ENCODE measurements at regions not wholly inside any gene's neighbourhood (a gene's known extent, or its start where the extent isn't known, plus 50 kb on each side); places are given as distances from the start of the nearest gene placed in this dataset.

GRCh38 chr5:61901997-61902396 is 404.0 kb upstream of the KIF2A start:
- H4K8ac ChIP-seq (ENCODE audit: low read depth, low read length), result no peak overlapping the region
- H3K36me3 ChIP-seq (replicated peaks in 1 of 2; ENCODE audit: control insufficient read depth in 2 of 2, insufficient read depth in 2 of 2, low read length in 2 of 2), result no peaks in the 10 kb centered on the region
- DNase-seq (ENCODE audit: low spot score), result no peak
- H3K4ac ChIP-seq (ENCODE audit: low read length), result no peak overlapping the region
- no peak overlapping the region for H2BK12ac ChIP-seq (ENCODE audit: low read length)
- no peak overlapping the region for H2BK15ac ChIP-seq (ENCODE audit: low read length)
- H2AK5ac ChIP-seq (ENCODE audit: low read depth, low read length), result no peak overlapping the region
- no peaks in the 10 kb centered on the region for H3K4me1 ChIP-seq (ENCODE audit: control insufficient read depth in 2 of 2, insufficient read depth in 1 of 2, low read depth in 1 of 2, low read length in 2 of 2)
- no peak overlapping the region for H3K14ac ChIP-seq (ENCODE audit: low read length)
- no CpG with 5 or more reads among the region's 5 CpGs for WGBS, 2 donors (ENCODE audit: extremely low coverage in 2 of 2, insufficient read length in 2 of 2, insufficient replicate concordance in 1 of 2)
- H3K79me1 ChIP-seq (ENCODE audit: low read depth, low read length), result no peaks in the 10 kb centered on the region
- no peak overlapping the region for H3K23ac ChIP-seq (ENCODE audit: low read depth, low read length, poor library complexity)
- H3K27ac ChIP-seq (replicated peaks; ENCODE audit: low read length), result no peak overlapping the region
- H3K4me3 ChIP-seq (ENCODE audit: low read length in 2 of 2), result no peak overlapping the region
- no peak overlapping the region for H2AFZ ChIP-seq (ENCODE audit: low read length)
- H3K9ac ChIP-seq (ENCODE audit: low read depth, low read length, poor library complexity), result no peak overlapping the region
- H4K91ac ChIP-seq (ENCODE audit: low read depth, low read length, poor library complexity), result no peak overlapping the region
- peaks cover 0 to 7% (median 0%) of the 10 kb centered on the region in 3 experiments for H3K27me3 ChIP-seq (ENCODE audit: control insufficient read depth in 3 of 3, insufficient read depth in 3 of 3, low read depth in 1 of 3, low read length in 3 of 3)
- no peak overlapping the region for H2BK120ac ChIP-seq (ENCODE audit: low read depth, low read length)
- H3K18ac ChIP-seq (ENCODE audit: low read length), result no peak overlapping the region
- no peak overlapping the region for H2BK5ac ChIP-seq (ENCODE audit: low read length)
- H3K9me3 ChIP-seq (replicated peaks in 1 of 2; ENCODE audit: control insufficient read depth in 2 of 2, insufficient read depth in 1 of 2, low read depth in 1 of 2, low read length in 2 of 2), result no peaks in the 10 kb centered on the region
- no peak overlapping the region for H3K4me2 ChIP-seq (ENCODE audit: insufficient read depth, low read length, poor library complexity, severe bottlenecking)

GRCh38 chr5:61904730-61905129 is 401.3 kb upstream of the KIF2A start:
- no peaks in the 10 kb centered on the region for H3K4me1 ChIP-seq (ENCODE audit: control insufficient read depth in 2 of 2, insufficient read depth in 1 of 2, low read depth in 1 of 2, low read length in 2 of 2)
- H3K23ac ChIP-seq (ENCODE audit: low read depth, low read length, poor library complexity), result no peak overlapping the region
- no peak overlapping the region for H2AFZ ChIP-seq (ENCODE audit: low read length)
- H3K4me2 ChIP-seq (ENCODE audit: insufficient read depth, low read length, poor library complexity, severe bottlenecking), result no peak overlapping the region
- H3K79me1 ChIP-seq (ENCODE audit: low read depth, low read length), result no peaks in the 10 kb centered on the region
- H3K4ac ChIP-seq (ENCODE audit: low read length), result no peak overlapping the region
- no peak overlapping the region for H3K9ac ChIP-seq (ENCODE audit: low read depth, low read length, poor library complexity)
- no peak overlapping the region for H3K14ac ChIP-seq (ENCODE audit: low read length)
- no peak overlapping the region for H2BK120ac ChIP-seq (ENCODE audit: low read depth, low read length)
- no peak overlapping the region for H3K18ac ChIP-seq (ENCODE audit: low read length)
- H2AK5ac ChIP-seq (ENCODE audit: low read depth, low read length), result no peak overlapping the region
- no peak overlapping the region for H3K4me3 ChIP-seq (ENCODE audit: low read length in 2 of 2)
- no peak for DNase-seq (ENCODE audit: low spot score)
- H4K8ac ChIP-seq (ENCODE audit: low read depth, low read length), result no peak overlapping the region
- no peak overlapping the region for H2BK12ac ChIP-seq (ENCODE audit: low read length)
- no peaks in the 10 kb centered on the region for H3K36me3 ChIP-seq (replicated peaks in 1 of 2; ENCODE audit: control insufficient read depth in 2 of 2, insufficient read depth in 2 of 2, low read length in 2 of 2)
- H3K27me3 ChIP-seq (ENCODE audit: control insufficient read depth in 3 of 3, insufficient read depth in 3 of 3, low read depth in 1 of 3, low read length in 3 of 3), result no peaks in the 10 kb centered on the region
- no peak overlapping the region for H2BK5ac ChIP-seq (ENCODE audit: low read length)
- H3K9me3 ChIP-seq (replicated peaks in 1 of 2; ENCODE audit: control insufficient read depth in 2 of 2, insufficient read depth in 1 of 2, low read depth in 1 of 2, low read length in 2 of 2), result no peaks in the 10 kb centered on the region
- no peak overlapping the region for H4K91ac ChIP-seq (ENCODE audit: low read depth, low read length, poor library complexity)
- H2BK15ac ChIP-seq (ENCODE audit: low read length), result no peak overlapping the region
- no CpG with 5 or more reads among the region's 1 CpG for WGBS, 2 donors (ENCODE audit: extremely low coverage in 2 of 2, insufficient read length in 2 of 2, insufficient replicate concordance in 1 of 2)
- no peak overlapping the region for H3K27ac ChIP-seq (replicated peaks; ENCODE audit: low read length)

DNA sequence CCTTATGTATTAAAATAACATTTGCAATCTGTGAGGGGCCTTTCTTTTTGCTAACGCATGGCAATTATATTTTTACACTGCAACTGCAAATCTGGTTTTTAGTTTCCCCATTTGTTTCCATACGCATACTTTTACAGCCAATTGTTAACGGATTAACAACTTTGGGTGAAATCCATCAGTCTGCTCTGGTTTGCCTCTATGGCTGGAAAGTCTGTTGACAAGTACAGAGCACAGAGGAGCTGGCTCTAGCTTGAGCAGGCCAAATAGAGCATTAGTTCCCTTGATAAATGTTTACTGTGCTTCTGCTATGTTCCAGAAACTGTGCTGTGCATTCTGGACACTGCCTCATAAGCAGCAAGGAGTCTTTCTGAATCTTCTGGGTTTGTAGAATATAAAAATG is 400.4 kb upstream of the KIF2A start:
- Histone ChIP-seq H2BK5ac (ENCODE audit: low read length) (no peak overlapping the region), H3K27ac (replicated peaks; ENCODE audit: low read length) (no peak overlapping the region), H3K4ac (ENCODE audit: low read length) (no peak overlapping the region), H2BK15ac (ENCODE audit: low read length) (no peak overlapping the region), H2AK5ac (ENCODE audit: low read depth, low read length) (no peak overlapping the region), H4K8ac (ENCODE audit: low read depth, low read length) (no peak overlapping the region), H3K9ac (ENCODE audit: low read depth, low read length, poor library complexity) (no peak overlapping the region), H3K14ac (ENCODE audit: low read length) (no peak overlapping the region), H3K4me2 (ENCODE audit: insufficient read depth, low read length, poor library complexity, severe bottlenecking) (no peak overlapping the region), H3K27me3 (ENCODE audit: control insufficient read depth in 3 of 3, insufficient read depth in 3 of 3, low read depth in 1 of 3, low read length in 3 of 3) (no peaks in the 10 kb centered on the region), H3K79me1 (ENCODE audit: low read depth, low read length) (no peaks in the 10 kb centered on the region), H3K18ac (ENCODE audit: low read length) (no peak overlapping the region), H3K36me3 (replicated peaks in 1 of 2; ENCODE audit: control insufficient read depth in 2 of 2, insufficient read depth in 2 of 2, low read length in 2 of 2) (no peaks in the 10 kb centered on the region), H2BK120ac (ENCODE audit: low read depth, low read length) (no peak overlapping the region), H3K23ac (ENCODE audit: low read depth, low read length, poor library complexity) (no peak overlapping the region), H2AFZ (ENCODE audit: low read length) (no peak overlapping the region), H3K4me1 (ENCODE audit: control insufficient read depth in 2 of 2, insufficient read depth in 1 of 2, low read depth in 1 of 2, low read length in 2 of 2) (no peaks in the 10 kb centered on the region), H3K4me3 (ENCODE audit: low read length in 2 of 2) (no peak overlapping the region), H2BK12ac (ENCODE audit: low read length) (no peak overlapping the region), H4K91ac (ENCODE audit: low read depth, low read length, poor library complexity) (no peak overlapping the region), H3K9me3 (replicated peaks in 1 of 2; ENCODE audit: control insufficient read depth in 2 of 2, insufficient read depth in 1 of 2, low read depth in 1 of 2, low read length in 2 of 2) (no peaks in the 10 kb centered on the region)
- no peak for DNase-seq (ENCODE audit: low spot score)
- WGBS, 2 donors (ENCODE audit: extremely low coverage in 2 of 2, insufficient read length in 2 of 2, insufficient replicate concordance in 1 of 2), result no CpG with 5 or more reads among the region's 3 CpGs

GRCh38 chr5:61906820-61907219 is 399.2 kb upstream of the KIF2A start:
- DNase-seq (ENCODE audit: low spot score), result no peak
- Histone ChIP-seq H2BK15ac (ENCODE audit: low read length) (no peak overlapping the region), H3K14ac (ENCODE audit: low read length) (no peak overlapping the region), H3K27me3 (ENCODE audit: control insufficient read depth in 3 of 3, insufficient read depth in 3 of 3, low read depth in 1 of 3, low read length in 3 of 3) (no peaks in the 10 kb centered on the region), H3K9ac (ENCODE audit: low read depth, low read length, poor library complexity) (no peak overlapping the region), H3K27ac (replicated peaks; ENCODE audit: low read length) (no peak overlapping the region), H3K4me3 (ENCODE audit: low read length in 2 of 2) (no peak overlapping the region), H3K4ac (ENCODE audit: low read length) (no peak overlapping the region), H3K4me2 (ENCODE audit: insufficient read depth, low read length, poor library complexity, severe bottlenecking) (no peak overlapping the region), H3K9me3 (replicated peaks in 1 of 2; ENCODE audit: control insufficient read depth in 2 of 2, insufficient read depth in 1 of 2, low read depth in 1 of 2, low read length in 2 of 2) (no peaks in the 10 kb centered on the region), H3K18ac (ENCODE audit: low read length) (no peak overlapping the region), H2AFZ (ENCODE audit: low read length) (peak overlapping the region; percentile 9), H2BK12ac (ENCODE audit: low read length) (no peak overlapping the region), H2AK5ac (ENCODE audit: low read depth, low read length) (no peak overlapping the region), H3K4me1 (ENCODE audit: control insufficient read depth in 2 of 2, insufficient read depth in 1 of 2, low read depth in 1 of 2, low read length in 2 of 2) (no peaks in the 10 kb centered on the region), H2BK120ac (ENCODE audit: low read depth, low read length) (no peak overlapping the region), H2BK5ac (ENCODE audit: low read length) (no peak overlapping the region), H3K36me3 (replicated peaks in 1 of 2; ENCODE audit: control insufficient read depth in 2 of 2, insufficient read depth in 2 of 2, low read length in 2 of 2) (no peaks in the 10 kb centered on the region), H3K23ac (ENCODE audit: low read depth, low read length, poor library complexity) (no peak overlapping the region), H4K91ac (ENCODE audit: low read depth, low read length, poor library complexity) (no peak overlapping the region), H3K79me1 (ENCODE audit: low read depth, low read length) (no peaks in the 10 kb centered on the region), H4K8ac (ENCODE audit: low read depth, low read length) (no peak overlapping the region)
- WGBS, 2 donors (ENCODE audit: extremely low coverage in 2 of 2, insufficient read length in 2 of 2, insufficient replicate concordance in 1 of 2), result no CpG with 5 or more reads among the region's 5 CpGs
